Upper lobe of right lung (tissue), 1 donor: ENCODE measurements at regions not wholly inside any gene's neighbourhood (a gene's known extent, or its start where the extent isn't known, plus 50 kb on each side); places are given as distances from the start of the nearest gene placed in this dataset.

Experiments used
- ATAC-seq: fragments of 200-7000 bp; cut with Tn5 transposase; one replicate; pipeline ENCODE4 v1.9.1; 2020; ENCODE audit warnings: mild to moderate bottlenecking, moderate library complexity
- DNase-seq: peaks from one replicate; pipeline ENCODE4 v3.0.0-alpha.2; 2020
- H3K27ac ChIP-seq: fragments of 200-600 bp; one replicate; pipeline ENCODE4 v1.8.0; 2022
- H3K27me3 ChIP-seq: fragments of 200-600 bp; one replicate; pipeline ENCODE4 v1.8.0; 2022; ENCODE audit warnings: mild to moderate bottlenecking
- H3K36me3 ChIP-seq: fragments of 200-600 bp; one replicate; pipeline ENCODE4 v1.8.0; 2022
- H3K4me1 ChIP-seq: fragments of 200-600 bp; one replicate; pipeline ENCODE4 v1.8.0; 2022
- H3K4me3 ChIP-seq: fragments of 200-600 bp; one replicate; pipeline ENCODE4 v1.8.0; 2022; ENCODE audit warnings: mild to moderate bottlenecking
- H3K9me3 ChIP-seq: fragments of 200-600 bp; one replicate; pipeline ENCODE4 v1.8.0; 2022
- CTCF ChIP-seq: fragments of 200-600 bp; IDR thresholded peaks from one replicate; pipeline ENCODE4 v1.8.0; 2022; ENCODE audit warnings: antibody characterized with exemption
- intact Hi-C: fragments of 100-400 bp; cut with DNase I; formaldehyde crosslinking; loops from one replicate; pipeline ENCODE4 v1.11.0; 2022
- donor health status: DM: no; HTN: yes; CAD: no; lungs with severe emphysema.

- Histone ChIP-seq H3K4me1 (no peaks in the 10 kb centered on the region), H3K4me3 (no peak overlapping the region), H3K36me3 (no peaks in the 10 kb centered on the region), H3K27me3 (peaks cover 10% of the 10 kb centered on the region), H3K27ac (no peak overlapping the region), H3K9me3 (no peaks in the 10 kb centered on the region)
- intact Hi-C loops, result no loop called here
- no peak for TF ChIP-seq CTCF
- no peak for DNase-seq
- ATAC-seq, result no peak
Observed at GRCh38 chr20:51119914-51120313, 97.0 kb upstream of the KCNG1 start.

GRCh38 chr20:51118985-51119527, 96.1 kb upstream of the KCNG1 start:
- DNase-seq (no peak), ATAC-seq (no peak)
- intact Hi-C loops, result no loop called here
- H3K36me3 ChIP-seq, result no peaks in the 10 kb centered on the region
- no peak overlapping the region for H3K4me3 ChIP-seq
- H3K27ac ChIP-seq, result no peak overlapping the region
- H3K9me3 ChIP-seq, result no peaks in the 10 kb centered on the region
- H3K4me1 ChIP-seq, result no peaks in the 10 kb centered on the region
- H3K27me3 ChIP-seq, result peaks cover 10% of the 10 kb centered on the region
- no peak for TF ChIP-seq CTCF

- H3K27me3 ChIP-seq, result peaks cover 17% of the 10 kb centered on the region
- no peaks in the 10 kb centered on the region for H3K9me3 ChIP-seq
- DNase-seq (no peak), ATAC-seq (no peak)
- no peaks in the 10 kb centered on the region for H3K36me3 ChIP-seq
- no peaks in the 10 kb centered on the region for H3K4me1 ChIP-seq
- H3K27ac ChIP-seq, result no peak overlapping the region
- no peak for TF ChIP-seq CTCF
- H3K4me3 ChIP-seq, result no peak overlapping the region
- intact Hi-C loops, result no loop called here
Observed at GRCh38 chr20:51118216-51118615, 95.3 kb upstream of the KCNG1 start.

- no peak overlapping the region for H3K4me3 ChIP-seq
- no peak for ATAC-seq
- H3K27ac ChIP-seq, result no peak overlapping the region
- H3K9me3 ChIP-seq, result no peaks in the 10 kb centered on the region
- no peak for TF ChIP-seq CTCF
- no peaks in the 10 kb centered on the region for H3K36me3 ChIP-seq
- no peaks in the 10 kb centered on the region for H3K4me1 ChIP-seq
- intact Hi-C loops, result no loop called here
- no peak for DNase-seq
- H3K27me3 ChIP-seq, result peaks cover 18% of the 10 kb centered on the region
Observed at GRCh38 chr20:51116765-51117686, 94.1 kb upstream of the KCNG1 start.

- H3K9me3 ChIP-seq, result no peaks in the 10 kb centered on the region
- intact Hi-C loops, result no loop called here
- ATAC-seq (no peak), DNase-seq (no peak)
- H3K4me1 ChIP-seq, result no peaks in the 10 kb centered on the region
- H3K27me3 ChIP-seq, result peaks cover 16% of the 10 kb centered on the region
- no peak overlapping the region for H3K4me3 ChIP-seq
- no peak for TF ChIP-seq CTCF
- no peak overlapping the region for H3K27ac ChIP-seq
- no peaks in the 10 kb centered on the region for H3K36me3 ChIP-seq
Observed at GRCh38 chr20:51111290-51111689, 88.4 kb upstream of the KCNG1 start.
